ENCODE measurements at regions not wholly inside any gene's neighbourhood (a gene's known extent, or its start where the extent isn't known, plus 50 kb on each side); places are given as distances from the start of the nearest gene placed in this dataset.

DNA sequence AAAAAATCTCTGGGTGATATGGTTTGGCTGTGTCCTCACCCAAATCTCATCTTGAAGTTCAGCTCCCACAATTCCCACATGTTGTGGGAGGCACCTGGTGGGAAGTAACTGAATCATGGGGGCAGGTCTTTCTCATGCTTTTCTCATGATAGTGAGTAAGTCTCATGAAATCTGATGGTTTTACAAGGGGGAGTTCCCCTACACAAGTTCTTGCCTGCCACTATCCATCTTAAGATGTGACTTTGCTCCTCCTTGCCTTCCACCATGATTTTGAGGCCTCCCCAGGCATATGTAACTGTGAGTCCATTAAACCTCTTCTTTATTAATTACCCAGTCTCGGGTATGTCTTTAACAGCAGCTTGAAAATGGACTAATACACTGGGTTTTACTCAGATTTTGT, 513.9 kb downstream of the TLE4 start:
- no peaks in the 10 kb centered on the region for H3K27me3 ChIP-seq (ENCODE audit: control insufficient read depth, low read length)
- no peak overlapping the region for H3K27ac ChIP-seq (ENCODE audit: low read depth, low read length)
- no peaks in the 10 kb centered on the region for H4K20me1 ChIP-seq (ENCODE audit: control insufficient read depth, insufficient read depth, low read depth, low read length)
- no peak for TF ChIP-seq EZH2phosphoT487 (IDR thresholded peaks at IDR 0.05; ENCODE audit: borderline replicate concordance, low read length)
- TF ChIP-seq, protein P1, sequence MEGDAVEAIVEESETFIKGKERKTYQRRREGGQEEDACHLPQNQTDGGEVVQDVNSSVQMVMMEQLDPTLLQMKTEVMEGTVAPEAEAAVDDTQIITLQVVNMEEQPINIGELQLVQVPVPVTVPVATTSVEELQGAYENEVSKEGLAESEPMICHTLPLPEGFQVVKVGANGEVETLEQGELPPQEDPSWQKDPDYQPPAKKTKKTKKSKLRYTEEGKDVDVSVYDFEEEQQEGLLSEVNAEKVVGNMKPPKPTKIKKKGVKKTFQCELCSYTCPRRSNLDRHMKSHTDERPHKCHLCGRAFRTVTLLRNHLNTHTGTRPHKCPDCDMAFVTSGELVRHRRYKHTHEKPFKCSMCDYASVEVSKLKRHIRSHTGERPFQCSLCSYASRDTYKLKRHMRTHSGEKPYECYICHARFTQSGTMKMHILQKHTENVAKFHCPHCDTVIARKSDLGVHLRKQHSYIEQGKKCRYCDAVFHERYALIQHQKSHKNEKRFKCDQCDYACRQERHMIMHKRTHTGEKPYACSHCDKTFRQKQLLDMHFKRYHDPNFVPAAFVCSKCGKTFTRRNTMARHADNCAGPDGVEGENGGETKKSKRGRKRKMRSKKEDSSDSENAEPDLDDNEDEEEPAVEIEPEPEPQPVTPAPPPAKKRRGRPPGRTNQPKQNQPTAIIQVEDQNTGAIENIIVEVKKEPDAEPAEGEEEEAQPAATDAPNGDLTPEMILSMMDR (IDR thresholded peaks at IDR 0.05; ENCODE audit: low read depth, low read length, poor library complexity, severe bottlenecking), result no peak
- H3K79me2 ChIP-seq (ENCODE audit: control insufficient read depth, low read length), result no peaks in the 10 kb centered on the region
- H3K4me2 ChIP-seq (ENCODE audit: low read length), result no peak overlapping the region
- no peaks in the 10 kb centered on the region for H3F3A ChIP-seq (ENCODE audit: control insufficient read depth, insufficient read depth)
- no peaks in the 10 kb centered on the region for H3K4me1 ChIP-seq (ENCODE audit: control insufficient read depth, low read length)
- H3K9me2 ChIP-seq (replicated peaks; ENCODE audit: control insufficient read depth, low read length), result no peaks in the 10 kb centered on the region
- H3K4me3 ChIP-seq (ENCODE audit: low read length), result no peak overlapping the region
- no peaks in the 10 kb centered on the region for H3K9me3 ChIP-seq (ENCODE audit: control insufficient read depth, insufficient read depth, low read length)
- H3K36me3 ChIP-seq (ENCODE audit: control insufficient read depth, low read length), result no peaks in the 10 kb centered on the region

DNA sequence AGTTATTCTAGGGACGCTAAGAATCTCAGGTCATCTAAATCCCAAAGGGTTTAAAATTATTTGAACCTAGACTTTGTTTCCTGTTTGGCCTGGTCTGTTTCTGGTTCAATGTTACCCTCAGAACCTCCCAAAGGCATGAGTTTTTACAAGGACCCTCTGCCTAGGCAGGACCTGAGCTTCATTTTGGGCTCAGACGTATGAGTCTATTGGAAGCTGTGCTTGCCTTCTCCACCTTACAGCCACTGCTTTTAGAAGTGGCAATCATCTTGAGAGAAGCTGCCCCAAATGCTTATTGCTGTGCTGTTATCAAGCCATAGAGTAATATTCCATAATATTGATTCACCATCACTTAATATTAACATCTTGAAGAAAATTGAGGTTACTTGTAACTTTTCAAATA, 510.4 kb downstream of the TLE4 start:
- Histone ChIP-seq H3K4me3 (ENCODE audit: low read length) (no peak overlapping the region), H3K27me3 (ENCODE audit: control insufficient read depth, low read length) (no peaks in the 10 kb centered on the region), H3K79me2 (ENCODE audit: control insufficient read depth, low read length) (no peaks in the 10 kb centered on the region), H3K36me3 (ENCODE audit: control insufficient read depth, low read length) (no peaks in the 10 kb centered on the region), H4K20me1 (ENCODE audit: control insufficient read depth, insufficient read depth, low read depth, low read length) (no peaks in the 10 kb centered on the region), H3F3A (ENCODE audit: control insufficient read depth, insufficient read depth) (no peaks in the 10 kb centered on the region), H3K4me2 (ENCODE audit: low read length) (no peak overlapping the region), H3K9me2 (replicated peaks; ENCODE audit: control insufficient read depth, low read length) (no peaks in the 10 kb centered on the region), H3K9me3 (ENCODE audit: control insufficient read depth, insufficient read depth, low read length) (no peaks in the 10 kb centered on the region), H3K27ac (ENCODE audit: low read depth, low read length) (no peak overlapping the region), H3K4me1 (ENCODE audit: control insufficient read depth, low read length) (no peaks in the 10 kb centered on the region)
- TF ChIP-seq, protein P1 (IDR thresholded peaks at IDR 0.05; ENCODE audit: low read depth, low read length, poor library complexity, severe bottlenecking), result no peak
- no peak for TF ChIP-seq EZH2phosphoT487 (IDR thresholded peaks at IDR 0.05; ENCODE audit: borderline replicate concordance, low read length)

DNA sequence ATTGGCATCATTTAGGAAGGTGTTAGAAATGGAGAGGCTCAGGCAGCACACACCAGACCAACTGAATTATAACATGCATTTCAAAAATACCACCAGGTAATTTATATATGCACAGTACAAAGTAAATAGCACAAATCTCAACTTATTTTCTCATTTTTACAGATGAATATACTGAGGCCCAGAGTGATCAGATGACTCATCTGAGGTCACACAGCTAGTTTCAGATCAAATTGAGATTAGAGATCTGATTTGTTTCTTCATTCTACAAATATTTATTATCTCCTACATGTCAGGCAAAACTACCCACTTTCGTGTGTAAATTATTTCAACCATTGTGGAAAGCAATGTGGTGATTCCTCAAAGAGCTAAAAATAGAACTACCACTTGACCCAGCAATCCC, 507.1 kb downstream of the TLE4 start:
- Histone ChIP-seq H3K4me1 (ENCODE audit: control insufficient read depth, low read length) (no peaks in the 10 kb centered on the region), H3K4me2 (ENCODE audit: low read length) (no peak overlapping the region), H4K20me1 (ENCODE audit: control insufficient read depth, insufficient read depth, low read depth, low read length) (no peaks in the 10 kb centered on the region), H3K9me2 (replicated peaks; ENCODE audit: control insufficient read depth, low read length) (no peaks in the 10 kb centered on the region), H3K36me3 (ENCODE audit: control insufficient read depth, low read length) (no peaks in the 10 kb centered on the region), H3K79me2 (ENCODE audit: control insufficient read depth, low read length) (no peaks in the 10 kb centered on the region), H3K4me3 (ENCODE audit: low read length) (no peak overlapping the region), H3K27me3 (ENCODE audit: control insufficient read depth, low read length) (no peaks in the 10 kb centered on the region), H3F3A (ENCODE audit: control insufficient read depth, insufficient read depth) (no peaks in the 10 kb centered on the region), H3K27ac (ENCODE audit: low read depth, low read length) (no peak overlapping the region), H3K9me3 (ENCODE audit: control insufficient read depth, insufficient read depth, low read length) (no peaks in the 10 kb centered on the region)
- TF ChIP-seq, protein P1 (IDR thresholded peaks at IDR 0.05; ENCODE audit: low read depth, low read length, poor library complexity, severe bottlenecking), result no peak
- no peak for TF ChIP-seq EZH2phosphoT487 (IDR thresholded peaks at IDR 0.05; ENCODE audit: borderline replicate concordance, low read length)

DNA sequence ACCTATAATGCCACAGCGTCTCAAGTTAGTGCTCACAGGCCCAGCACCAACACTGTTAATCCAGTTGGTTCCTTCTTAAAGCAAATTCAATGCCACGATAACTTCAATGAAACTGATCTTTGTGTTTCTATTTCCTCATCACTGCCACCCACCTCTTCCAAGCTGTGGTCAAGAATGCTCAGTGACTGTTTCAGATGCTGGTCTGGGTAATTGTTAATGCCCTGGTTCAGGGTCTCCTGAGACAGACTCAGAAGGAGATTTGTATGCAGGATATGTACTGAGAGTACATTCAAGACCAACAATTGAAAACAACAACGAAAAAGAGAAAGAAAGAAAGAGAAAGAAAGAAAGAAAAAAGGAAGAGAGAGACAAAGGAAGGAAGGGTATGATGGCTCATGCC, 505.3 kb downstream of the TLE4 start:
- Histone ChIP-seq H3K4me3 (ENCODE audit: low read length) (no peak overlapping the region), H3K4me2 (ENCODE audit: low read length) (no peak overlapping the region)
- TF ChIP-seq, protein P1 (IDR thresholded peaks at IDR 0.05; ENCODE audit: low read depth, low read length, poor library complexity, severe bottlenecking), result no peak
- TF ChIP-seq EZH2phosphoT487 (IDR thresholded peaks at IDR 0.05; ENCODE audit: borderline replicate concordance, low read length), result no peak

More for the DNA sequence above, 505.3 kb downstream of the TLE4 start:
- Histone ChIP-seq H3K27ac (ENCODE audit: low read depth, low read length) (no peak overlapping the region), H3K4me1 (ENCODE audit: control insufficient read depth, low read length) (no peaks in the 10 kb centered on the region), H3K27me3 (ENCODE audit: control insufficient read depth, low read length) (no peaks in the 10 kb centered on the region), H4K20me1 (ENCODE audit: control insufficient read depth, insufficient read depth, low read depth, low read length) (no peaks in the 10 kb centered on the region), H3K9me3 (ENCODE audit: control insufficient read depth, insufficient read depth, low read length) (no peaks in the 10 kb centered on the region), H3F3A (ENCODE audit: control insufficient read depth, insufficient read depth) (no peaks in the 10 kb centered on the region), H3K36me3 (ENCODE audit: control insufficient read depth, low read length) (no peaks in the 10 kb centered on the region), H3K79me2 (ENCODE audit: control insufficient read depth, low read length) (no peaks in the 10 kb centered on the region), H3K9me2 (replicated peaks; ENCODE audit: control insufficient read depth, low read length) (no peaks in the 10 kb centered on the region)
